Caki2 (cell line): ENCODE measurements at regions not wholly inside any gene's neighbourhood (a gene's known extent, or its start where the extent isn't known, plus 50 kb on each side); places are given as distances from the start of the nearest gene placed in this dataset.
"Not testable (repeated sequence)": the region's sequence is repeated elsewhere in the genome, so short reads cannot be mapped to it uniquely, and the experiment has no call there.

Experiments used
- DNase-seq: peaks from one replicate; pipeline ENCODE4 v3.0.0-alpha.2; 2015; ENCODE audit warnings: low read depth
- in situ Hi-C: cut with HindIII; loops from 2 replicates; pipeline ENCODE4 v1.10.0; 2016; ENCODE audit warnings: low sequenced_read_pairs, low pct_unique_long_range_greater_than_20kb, mixed read lengths

DNA sequence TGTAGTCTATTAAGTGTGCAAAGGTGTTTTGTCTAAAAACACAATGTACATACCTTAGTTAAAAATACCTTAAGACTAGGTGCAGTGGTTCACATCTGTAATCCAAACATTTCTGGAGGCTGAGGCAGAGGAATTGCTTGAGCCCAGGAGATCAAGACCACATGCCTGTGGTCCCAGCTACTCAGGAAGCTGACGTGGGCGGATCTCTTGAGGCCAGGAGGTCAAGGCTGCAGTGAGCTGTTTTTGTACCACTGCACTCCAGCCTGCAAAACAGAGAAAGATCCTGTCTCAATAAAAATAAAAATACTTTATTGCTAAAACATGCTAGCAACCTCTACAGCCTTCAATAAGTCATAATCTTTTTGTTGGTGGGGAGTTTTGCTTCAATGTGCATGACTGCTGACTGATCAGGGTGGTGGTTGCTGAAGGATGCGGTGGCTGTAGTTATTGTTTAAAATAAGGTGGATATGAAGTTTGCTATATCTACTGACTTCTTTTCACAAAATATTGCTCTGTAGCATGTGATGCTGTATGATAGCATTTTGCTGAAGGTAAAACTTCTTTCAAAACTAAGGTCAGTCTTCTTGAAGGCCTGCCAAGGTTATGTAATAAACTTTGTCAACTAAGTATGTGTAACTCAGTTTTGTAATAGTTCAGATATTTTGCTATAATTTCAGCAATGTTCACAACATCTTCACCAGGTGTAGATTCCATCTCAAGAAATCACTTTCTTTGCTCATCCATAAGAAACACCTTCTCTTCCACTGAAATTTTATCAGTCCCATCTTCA is 1238.0 kb upstream of the NRXN1 start:
- DNase-seq = no peak
- in situ Hi-C loops = no loop called here

DNA sequence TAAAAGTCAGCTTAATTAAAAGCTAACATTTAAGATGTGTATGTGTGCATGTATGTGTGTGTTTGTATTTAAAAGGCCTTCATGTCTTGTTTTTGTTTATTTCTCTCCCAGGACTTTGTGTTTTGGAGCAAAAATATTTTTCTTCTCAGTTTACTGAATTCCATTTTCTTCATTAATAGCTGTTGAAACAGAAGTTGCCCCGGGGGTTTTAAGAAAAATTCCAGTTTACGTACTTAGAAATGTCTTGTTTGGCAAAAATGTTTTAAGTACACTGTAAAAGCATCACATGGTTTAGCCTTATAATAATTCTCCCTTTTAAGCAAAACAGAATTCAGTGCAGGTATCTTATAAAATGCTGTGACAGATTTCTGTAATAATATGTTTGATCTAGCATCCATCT is 1233.0 kb upstream of the NRXN1 start:
- DNase-seq = no peak
- in situ Hi-C loops = no loop called here

DNA sequence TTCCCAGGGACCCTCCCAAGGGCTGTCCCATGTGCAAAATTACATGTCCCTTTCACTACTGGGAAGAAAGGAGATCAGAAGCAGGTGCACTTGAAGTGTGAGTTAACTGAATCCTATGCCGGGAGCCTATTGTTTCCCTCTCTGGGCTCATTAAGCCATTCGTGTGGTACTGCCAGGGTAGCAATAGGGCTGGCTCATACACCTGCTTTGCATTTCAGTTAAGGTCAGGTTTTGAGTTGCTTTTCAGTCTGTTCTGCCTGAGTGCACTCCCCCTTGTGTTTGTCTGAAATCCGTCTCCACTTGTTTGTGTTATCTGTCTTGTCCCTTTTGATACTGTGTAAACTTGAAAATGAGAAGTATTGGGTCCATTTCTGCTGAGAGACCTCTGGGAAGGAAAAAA is 1232.6 kb upstream of the NRXN1 start:
- in situ Hi-C loops = no loop called here
- DNase-seq = no peak

DNA sequence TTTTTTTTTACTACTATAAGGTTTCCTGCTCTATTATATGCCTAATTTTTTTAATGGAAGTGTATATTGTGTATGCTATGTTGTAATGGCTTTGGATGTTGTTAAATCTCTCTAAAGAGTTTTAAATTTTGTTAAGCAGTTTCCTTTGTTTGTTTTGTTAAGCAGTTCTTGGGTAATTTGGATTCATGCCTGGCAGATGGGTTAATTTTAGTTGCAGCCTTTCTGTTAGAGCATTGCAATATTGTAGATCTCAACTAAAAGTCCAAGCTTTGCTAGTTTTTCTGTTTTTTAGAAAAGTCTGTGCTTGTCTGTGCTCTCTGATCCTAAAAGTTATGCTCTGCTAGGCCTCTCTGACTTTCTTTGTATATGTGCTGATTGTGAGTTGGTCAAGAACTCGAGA is 1229.0 kb upstream of the NRXN1 start:
- in situ Hi-C loops = no loop called here
- no peak for DNase-seq

DNA sequence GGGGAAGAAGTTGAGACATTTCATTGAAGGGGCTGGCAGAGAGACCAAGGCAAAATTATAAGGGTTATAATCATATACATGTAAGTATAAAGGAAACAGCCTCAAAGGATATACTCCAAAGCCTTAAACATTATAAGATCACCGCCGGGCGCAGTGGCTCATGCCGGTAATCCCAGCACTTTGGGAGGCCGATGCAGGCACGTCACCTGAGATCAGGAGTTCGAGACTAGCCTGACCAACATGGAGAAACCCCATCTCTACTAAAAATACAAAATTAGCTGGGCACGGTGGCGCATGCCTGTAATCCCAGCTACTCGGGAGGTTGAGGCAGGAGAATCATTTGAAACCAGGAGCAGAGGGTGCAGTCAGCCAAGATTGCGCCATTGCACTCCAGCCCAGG is 1227.0 kb upstream of the NRXN1 start:
- DNase-seq = not testable (repeated sequence)

DNA sequence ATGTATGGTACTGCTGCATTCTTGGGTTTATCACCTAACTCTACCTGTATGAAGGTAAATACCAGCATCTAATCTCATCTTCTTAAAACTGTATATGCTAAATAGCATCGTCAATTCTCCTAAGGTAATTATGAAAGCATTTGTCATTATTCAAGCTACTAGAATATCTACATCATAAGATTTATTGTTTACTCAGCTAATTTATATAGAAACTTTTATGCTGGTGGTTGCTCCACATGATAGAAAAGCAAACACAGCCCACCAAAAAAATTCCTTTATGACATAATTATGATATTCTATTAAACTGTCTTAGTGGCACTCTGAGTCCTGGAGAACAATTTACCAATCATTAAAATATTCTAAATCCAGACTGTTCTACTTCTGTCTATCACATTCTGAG is 1226.1 kb upstream of the NRXN1 start:
- DNase-seq = no peak
- in situ Hi-C loops = no loop called here

More for the DNA sequence above, 1227.0 kb upstream of the NRXN1 start:
- in situ Hi-C loops = not testable (repeated sequence)

DNA sequence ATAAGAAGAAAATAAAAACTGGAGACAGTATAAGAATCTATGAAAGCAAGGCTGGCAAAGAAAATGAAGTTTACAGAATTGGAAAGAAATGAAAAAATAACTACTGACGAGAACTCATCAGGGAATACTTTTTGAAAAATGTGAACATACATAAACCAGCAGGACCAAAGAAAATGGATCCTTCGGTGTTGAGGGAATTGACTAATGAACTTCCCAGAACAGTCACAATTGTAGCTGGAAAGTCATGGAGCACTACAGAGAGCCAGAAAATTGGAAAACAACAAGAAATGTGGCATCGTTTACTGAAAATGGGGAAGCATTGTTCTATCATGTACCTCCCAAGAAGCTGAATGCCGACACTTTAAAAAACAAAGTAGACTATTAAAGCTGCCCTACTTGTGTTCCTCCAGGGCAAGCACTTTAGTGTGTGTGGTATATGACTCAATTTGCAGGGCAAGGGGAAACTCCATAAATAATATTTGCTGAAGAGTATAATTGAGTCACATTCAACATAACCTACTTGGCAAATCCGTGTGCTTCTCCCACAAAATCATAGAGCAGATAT is 1221.6 kb upstream of the NRXN1 start:
- in situ Hi-C loops = no loop called here
- DNase-seq = no peak

DNA sequence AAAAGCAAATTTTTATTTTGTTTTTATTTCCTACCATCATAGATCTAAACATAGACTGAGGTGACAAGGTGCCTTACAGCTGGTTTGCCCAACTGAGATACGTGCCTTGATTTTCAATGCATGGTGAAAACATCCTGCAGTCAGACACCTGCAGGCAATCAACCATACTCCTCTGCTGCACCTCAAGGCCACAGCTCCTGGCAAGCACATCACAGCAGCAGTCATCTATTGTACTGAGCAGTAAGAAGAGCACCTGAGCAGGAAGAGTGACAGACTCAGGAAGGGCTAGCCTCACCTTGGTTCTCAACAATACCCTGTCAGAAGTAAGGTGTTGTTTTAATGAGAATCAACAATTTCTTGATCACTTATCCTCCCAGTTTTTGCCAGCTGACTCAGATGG is 1206.8 kb upstream of the NRXN1 start:
- in situ Hi-C loops = no loop called here

DNA sequence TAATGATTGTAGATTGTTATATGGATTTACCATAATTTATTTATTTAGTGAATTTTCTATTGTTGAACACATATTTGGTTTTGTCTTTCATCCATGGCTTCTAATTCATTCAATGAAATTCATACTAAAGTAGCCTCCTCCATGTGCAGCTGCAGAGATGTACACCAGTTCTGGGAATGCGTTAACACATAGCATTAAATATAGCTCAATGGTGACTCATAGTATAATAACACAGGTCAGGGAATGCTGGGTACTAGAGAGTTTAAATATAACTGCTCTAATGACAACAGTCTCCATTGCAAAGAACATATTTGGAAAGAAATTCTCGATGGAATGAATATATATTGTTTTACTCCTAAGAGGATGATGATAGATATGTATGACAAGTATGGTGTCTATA is 1190.2 kb upstream of the NRXN1 start:
- in situ Hi-C loops = no loop called here
- no peak for DNase-seq

More for the DNA sequence above, 1206.8 kb upstream of the NRXN1 start:
- DNase-seq = no peak

DNA sequence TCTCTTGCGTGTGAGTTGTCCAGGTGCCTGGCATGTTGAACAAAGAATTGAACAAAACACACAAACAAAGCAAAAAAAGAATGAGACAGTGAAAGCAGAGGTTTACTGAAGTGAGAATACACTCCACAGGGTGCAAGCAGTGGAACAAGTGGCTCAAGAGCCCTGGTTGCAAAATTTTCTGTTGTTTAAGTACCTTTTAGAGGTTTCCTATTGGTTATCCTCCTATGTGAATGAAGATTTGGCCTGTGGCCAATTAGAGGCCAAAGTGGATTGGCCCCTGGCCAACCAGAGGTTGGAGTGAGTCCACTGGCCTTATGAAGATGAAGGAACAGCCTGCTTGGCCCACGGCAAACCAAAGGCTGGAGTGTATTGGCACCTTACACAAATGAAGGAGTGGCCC is 1188.5 kb upstream of the NRXN1 start:
- in situ Hi-C loops = no loop called here
- no peak for DNase-seq

DNA sequence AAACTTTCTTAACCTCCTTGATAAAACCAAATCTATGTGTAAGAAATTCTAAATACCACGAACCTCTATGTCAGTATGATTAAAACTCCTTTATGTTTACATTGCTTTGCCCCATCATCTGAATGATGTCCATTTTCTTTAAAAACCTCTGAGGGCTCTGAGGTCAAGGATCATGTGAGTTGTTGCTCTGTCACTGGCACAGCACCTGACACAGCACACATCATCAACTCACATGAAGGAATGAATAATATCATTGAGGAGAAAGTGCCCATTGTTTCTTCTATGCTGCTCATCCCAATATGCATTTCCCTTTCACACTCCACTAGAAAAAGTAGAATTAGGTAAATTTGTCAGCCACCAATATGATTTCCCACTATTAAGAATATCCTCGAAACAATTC is 1178.7 kb upstream of the NRXN1 start:
- in situ Hi-C loops = no loop called here
- no peak for DNase-seq

DNA sequence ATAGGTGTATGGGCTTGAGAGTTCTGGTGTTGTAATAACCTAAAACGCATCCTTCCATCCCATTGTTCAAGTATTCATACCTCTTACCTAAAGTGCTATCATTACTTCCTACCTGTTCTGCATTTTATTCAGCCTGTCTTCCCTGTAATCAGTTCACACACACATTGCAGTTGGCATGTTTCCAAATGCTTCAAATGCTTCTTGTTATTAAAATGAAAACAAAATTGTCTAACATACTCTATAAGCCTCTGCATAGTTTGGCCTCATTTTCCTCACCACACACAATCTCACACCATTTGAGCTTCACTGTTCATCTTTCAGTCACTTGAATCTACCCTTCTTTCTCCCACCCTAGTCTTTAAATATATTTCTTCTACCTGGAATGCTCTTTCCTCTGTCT is 1178.2 kb upstream of the NRXN1 start:
- no peak for DNase-seq

DNA sequence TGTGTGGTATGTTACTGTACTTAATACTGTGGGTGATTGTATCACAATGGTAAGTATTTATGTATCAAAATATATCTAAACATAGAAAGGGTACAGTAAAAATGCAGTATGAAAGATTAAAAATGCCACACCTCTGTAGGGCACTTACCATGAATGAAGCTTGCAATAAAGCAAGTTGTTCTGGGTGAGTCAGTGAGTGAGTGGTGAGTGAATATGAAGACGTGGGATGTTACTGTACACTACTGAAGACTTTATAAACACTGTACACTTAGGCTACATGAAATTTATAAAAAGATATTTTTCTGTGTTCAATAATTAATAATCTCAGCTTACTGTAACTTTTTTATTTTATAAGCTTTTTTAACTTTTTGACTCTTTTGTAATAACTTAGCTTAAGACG is 1162.4 kb upstream of the NRXN1 start:
- in situ Hi-C loops = no loop called here
- no peak for DNase-seq

More for the DNA sequence above, 1178.2 kb upstream of the NRXN1 start:
- in situ Hi-C loops = no loop called here

DNA sequence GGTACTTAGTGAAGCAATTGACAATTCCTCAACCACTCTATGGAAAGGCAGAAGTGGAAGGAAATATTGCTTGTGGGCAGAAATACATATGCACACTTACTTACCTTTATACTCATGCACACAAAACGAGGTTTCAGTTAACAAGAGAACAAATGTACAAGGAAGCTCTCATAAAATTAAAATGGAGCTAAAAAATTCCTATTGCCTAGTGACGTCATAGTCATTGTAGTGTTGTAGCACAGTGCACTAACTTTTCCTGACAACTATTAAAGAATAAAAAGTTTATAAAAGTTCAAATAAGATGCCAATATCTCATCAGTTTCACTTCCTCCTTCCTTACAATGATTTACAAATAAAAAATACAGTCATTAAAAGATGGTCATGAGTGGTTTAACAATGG is 1161.9 kb upstream of the NRXN1 start:
- in situ Hi-C loops = no loop called here
- DNase-seq = no peak

DNA sequence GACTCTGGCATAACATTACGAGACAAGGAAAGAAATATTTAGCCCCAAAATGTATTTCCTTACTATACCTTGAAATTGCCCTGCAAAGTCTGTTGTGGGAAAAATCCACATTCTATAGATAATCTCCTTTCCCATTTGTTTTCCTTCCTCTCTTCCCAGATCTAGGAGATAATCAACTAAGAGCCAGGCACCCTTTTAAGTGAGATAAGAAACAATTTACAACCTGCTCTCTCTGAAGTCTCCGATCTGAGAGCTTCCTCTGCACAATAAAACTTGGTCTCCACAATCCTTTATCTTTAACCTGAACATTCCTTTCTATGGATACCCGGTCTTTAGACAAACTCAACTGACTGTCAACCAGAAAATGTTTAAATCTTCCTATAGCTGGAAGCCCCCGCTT is 1160.7 kb upstream of the NRXN1 start:
- in situ Hi-C loops = no loop called here
- no peak for DNase-seq

DNA sequence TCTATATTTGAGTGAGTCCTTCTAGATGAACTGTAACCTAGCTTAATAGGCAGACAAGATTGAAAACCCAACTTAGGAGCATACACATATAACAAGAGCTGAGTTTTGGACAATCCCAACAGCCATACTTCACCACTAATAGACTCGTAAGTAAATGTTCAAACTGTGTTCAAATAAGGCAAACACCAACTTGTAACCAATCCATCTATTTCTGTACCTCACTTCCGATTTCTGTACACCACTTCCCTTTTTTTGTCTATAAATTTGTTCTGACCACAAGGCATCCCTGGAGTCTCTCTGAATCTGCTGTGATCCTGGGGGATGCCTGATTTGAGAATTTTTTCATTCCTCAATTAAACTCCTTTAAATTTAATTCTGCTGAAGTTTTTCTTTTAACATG is 1149.1 kb upstream of the NRXN1 start:
- in situ Hi-C loops = no loop called here

DNA sequence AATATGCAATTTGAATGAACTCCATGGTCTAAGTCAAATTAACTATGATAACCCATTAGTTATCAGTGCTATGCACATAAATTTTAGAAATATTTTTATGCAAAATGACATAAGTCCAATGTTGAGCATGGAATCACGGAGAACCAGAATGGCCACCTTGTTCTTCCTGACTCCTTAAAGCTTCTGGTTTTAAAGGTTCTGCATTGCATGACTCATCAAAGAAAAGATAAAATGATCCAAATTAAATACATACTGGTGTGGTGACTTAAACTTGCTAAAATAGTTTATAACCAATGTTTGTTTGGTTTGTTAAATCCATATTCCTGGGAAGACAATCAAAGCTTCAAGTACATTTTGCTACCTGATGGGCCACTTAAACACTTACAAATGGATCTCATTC is 1146.9 kb upstream of the NRXN1 start:
- in situ Hi-C loops = no loop called here
- no peak for DNase-seq

More for the DNA sequence above, 1149.1 kb upstream of the NRXN1 start:
- no peak for DNase-seq

DNA sequence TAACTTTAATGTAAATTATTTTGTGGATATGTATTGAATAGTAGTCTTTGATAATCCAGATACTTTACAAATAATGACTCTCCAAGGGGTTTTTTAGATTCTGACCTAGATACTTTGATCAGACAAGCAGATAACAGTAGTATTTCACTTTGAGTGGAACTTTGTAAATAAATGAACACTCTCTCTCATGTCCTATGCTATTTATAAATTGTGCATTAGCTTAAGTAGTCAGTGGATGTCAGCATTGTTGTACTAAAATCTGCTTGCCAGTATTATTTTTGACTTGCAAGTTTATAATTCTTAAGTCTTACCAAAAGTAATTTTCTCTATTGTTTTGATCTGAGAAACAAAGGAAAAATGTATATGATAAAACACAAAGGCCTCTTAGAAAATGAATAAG is 1113.1 kb upstream of the NRXN1 start:
- in situ Hi-C loops = no loop called here
- DNase-seq = no peak

DNA sequence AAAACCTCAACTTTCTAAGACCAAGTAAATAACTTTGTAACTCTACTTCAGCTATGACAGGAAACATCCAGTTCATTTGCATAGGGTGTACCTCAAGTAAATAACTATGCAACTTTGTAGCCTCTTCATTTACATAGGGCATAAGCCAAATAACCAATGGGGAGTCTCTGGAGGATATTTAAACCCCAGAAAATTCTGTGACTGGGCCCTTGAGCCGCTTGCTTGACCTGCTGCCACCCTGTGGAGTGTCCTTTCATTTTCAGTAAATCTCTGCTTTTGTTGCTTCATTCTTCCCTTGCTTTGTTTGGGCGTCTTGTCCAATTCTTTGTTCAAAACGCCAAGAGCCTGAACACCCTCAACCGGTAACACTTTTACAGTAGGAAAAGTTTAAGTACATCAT is 1112.7 kb upstream of the NRXN1 start:
- DNase-seq = no peak
- in situ Hi-C loops = no loop called here

DNA sequence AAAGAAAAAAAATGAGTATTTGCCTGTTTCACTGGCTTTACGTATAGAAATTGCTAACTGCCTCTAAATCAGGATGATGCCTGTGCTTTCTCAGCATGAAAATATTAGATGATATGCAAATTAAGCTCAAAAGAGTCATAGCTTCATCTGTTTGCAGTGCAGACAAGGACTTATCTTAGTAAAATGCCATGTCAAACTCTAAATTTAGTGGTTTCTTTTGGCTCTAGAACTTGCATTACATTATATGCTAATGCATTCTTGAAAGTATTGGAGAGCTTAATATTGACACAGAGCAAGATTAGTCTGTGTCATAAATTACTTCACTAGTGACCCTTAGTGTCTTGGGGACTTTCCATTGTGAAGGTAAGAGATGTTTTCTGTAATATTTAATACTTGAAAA is 1109.1 kb upstream of the NRXN1 start:
- in situ Hi-C loops = no loop called here
- DNase-seq = no peak
